GM04503 (cell line): ENCODE measurements at regions not wholly inside any gene's neighbourhood (a gene's known extent, or its start where the extent isn't known, plus 50 kb on each side); places are given as distances from the start of the nearest gene placed in this dataset.

Source experiments
- DNase-seq: peaks from one replicate; pipeline ENCODE4 v3.0.0-alpha.2; 2012; ENCODE audit warnings: low read depth

DNA sequence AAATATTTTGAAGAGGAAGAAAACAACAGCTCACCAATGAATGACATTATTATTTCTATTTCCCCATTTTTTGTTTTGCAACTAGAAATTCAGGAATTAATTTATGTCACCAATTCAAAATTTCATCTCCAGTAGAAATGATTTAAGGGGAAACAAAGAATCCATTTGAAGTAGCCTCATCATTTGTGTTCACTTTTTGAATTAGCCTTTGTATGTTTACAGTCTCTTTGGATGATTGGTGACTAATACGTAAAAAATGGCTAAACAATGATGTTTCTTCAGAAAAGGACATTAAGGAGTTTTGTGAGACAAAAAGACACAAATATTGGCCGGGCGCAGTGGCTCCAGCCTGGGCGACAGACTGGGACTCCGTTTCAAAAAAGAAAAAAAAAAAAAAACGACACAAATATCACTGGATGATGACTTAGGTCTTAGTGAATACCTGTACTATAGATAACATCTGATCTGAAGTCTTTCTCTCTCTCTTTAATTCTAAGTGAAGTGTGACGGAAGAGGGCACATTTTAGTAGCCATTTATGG lies 313.2 kb downstream of the PIK3C3 start:
- DNase-seq = no peak

DNA sequence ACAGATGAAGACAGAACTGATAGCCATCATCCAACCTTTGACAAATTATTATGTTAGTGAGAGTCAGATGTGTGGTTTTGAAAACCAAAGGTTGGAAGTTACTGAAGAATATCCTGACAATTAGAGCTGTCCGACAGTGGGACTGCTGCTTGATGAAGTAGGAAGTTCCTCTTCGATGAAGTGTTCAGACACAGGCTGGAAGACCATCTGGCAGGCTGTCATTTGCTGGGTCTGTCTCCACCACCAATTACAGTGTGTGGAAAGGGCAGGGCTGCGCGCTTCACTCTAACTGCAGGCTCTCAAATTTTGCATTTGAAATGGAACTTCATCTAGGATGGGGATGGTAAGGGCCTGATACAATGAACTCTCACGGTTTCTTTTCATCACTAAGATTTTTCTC lies 313.8 kb downstream of the PIK3C3 start:
- DNase-seq = no peak

GRCh38 chr18:42271647-42272414 lies 316.8 kb downstream of the PIK3C3 start:
- no peak for DNase-seq

DNA sequence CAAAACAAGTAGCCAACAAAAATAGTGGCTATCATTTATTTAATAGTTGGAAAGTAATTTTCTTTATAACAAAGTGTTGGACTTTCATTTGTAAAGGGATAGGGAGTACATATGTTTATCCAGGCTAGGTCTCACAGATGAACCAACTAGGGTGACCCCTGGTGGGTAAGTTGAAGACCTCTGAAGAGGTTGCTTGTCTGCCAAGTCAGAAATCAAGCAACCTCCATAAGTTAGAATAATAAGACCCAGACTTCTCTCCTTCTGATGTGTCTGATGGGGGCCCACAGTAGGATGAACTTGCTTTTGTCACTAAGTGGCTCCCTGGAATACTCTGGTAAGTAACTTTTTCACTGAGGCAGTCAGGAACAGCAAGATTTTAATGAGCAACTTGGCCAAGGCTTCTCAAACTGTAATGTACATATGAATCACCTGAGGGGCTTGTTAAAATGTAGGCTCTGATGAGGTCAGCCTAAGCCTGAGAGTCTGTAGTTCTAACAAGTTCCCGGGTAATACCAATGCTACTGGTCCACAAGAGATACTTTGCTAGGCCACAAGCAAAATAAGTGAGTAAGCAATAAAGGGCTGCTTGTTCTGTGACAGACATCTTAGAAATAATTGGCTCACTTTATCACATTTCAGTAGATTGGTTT lies 319.6 kb downstream of the PIK3C3 start:
- DNase-seq = no peak

DNA sequence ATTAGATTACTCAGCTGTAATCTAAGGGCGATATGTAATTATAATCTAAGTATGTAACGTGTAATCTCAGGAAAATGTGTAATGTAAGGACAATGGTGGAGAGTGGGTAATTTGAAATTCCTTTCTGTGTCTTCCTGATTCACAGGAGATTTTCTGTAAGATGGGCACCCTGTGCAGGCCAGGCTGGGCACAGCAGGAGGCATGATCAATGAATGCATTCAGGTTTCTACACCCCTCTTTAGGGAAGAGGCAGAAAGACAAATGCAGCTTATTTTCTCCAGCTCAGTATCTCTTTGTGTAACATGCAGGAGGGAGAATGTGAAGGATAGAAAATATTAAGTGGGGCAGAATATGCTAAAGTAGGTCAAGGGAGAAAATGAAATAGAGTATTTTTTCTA lies 320.1 kb downstream of the PIK3C3 start:
- no peak for DNase-seq

- no peak for DNase-seq
These were observed 321.1 kb downstream of the PIK3C3 start for GRCh38 chr18:42275949-42276730.

GRCh38 chr18:42281124-42281523 lies 326.1 kb downstream of the PIK3C3 start:
- DNase-seq = no peak

GRCh38 chr18:42281851-42282250 lies 326.8 kb downstream of the PIK3C3 start:
- no peak for DNase-seq

DNA sequence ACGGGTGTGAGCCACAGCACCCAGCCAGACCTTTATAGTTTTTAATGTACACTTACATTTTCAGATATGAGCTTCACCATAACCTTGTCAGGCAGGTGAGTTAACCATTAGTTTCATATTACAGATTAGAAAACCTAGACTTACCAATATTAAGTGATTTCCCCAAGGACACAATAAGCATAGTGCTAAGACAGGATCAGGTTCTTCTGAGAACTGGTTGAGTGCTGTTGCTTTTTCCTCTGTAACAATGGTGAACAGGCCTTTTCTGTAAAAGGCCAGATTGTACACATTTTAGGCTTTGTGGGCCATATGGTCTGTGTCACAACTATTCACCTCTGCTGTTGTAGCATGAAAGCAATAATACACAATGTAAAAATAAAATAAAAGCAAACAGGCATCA lies 332.0 kb downstream of the PIK3C3 start:
- DNase-seq = no peak

DNA sequence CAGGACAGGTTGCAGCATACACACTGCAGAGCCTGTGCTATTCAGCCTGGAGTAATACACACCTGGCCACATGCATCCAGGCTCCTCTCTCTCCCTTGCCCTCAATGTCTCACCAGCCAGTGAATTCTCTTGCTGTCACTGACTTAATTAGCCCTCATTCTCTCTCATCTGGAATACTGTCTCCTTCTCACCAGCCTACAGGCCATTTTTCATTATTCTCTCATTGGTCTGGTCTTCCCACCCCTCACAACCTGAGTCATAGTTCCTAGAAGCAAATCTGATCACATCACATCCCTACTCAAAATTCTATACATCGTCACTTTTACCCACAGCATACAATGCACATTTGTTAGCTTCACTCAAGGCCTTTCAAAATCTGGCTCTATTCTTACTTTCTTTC lies 333.1 kb downstream of the PIK3C3 start:
- no peak for DNase-seq

GRCh38 chr18:42289526-42289925 lies 334.5 kb downstream of the PIK3C3 start:
- no peak for DNase-seq

- no peak for DNase-seq
These were observed 335.6 kb downstream of the PIK3C3 start for GRCh38 chr18:42290318-42291307.

GRCh38 chr18:42292654-42293053 lies 337.6 kb downstream of the PIK3C3 start:
- DNase-seq = no peak

GRCh38 chr18:42296192-42296591 lies 341.2 kb downstream of the PIK3C3 start:
- DNase-seq = no peak

DNA sequence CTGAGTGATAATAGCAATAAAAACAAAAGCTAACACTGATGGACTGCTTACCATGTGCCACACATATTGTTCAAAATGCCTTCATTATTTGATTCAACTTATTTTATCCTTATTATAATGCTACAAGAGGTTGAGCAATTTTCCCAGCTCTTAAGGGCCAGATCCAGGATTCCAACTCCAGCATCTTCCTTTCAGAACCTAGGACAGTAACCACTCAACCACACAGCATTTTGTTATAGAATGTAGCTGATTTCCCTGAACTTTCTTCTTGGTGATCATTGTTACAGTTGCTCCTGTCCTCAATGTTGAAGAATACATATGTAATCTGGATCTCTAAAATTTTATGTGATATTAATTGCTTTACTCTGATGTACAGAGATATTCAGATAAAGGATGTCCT lies 341.7 kb downstream of the PIK3C3 start:
- no peak for DNase-seq

DNA sequence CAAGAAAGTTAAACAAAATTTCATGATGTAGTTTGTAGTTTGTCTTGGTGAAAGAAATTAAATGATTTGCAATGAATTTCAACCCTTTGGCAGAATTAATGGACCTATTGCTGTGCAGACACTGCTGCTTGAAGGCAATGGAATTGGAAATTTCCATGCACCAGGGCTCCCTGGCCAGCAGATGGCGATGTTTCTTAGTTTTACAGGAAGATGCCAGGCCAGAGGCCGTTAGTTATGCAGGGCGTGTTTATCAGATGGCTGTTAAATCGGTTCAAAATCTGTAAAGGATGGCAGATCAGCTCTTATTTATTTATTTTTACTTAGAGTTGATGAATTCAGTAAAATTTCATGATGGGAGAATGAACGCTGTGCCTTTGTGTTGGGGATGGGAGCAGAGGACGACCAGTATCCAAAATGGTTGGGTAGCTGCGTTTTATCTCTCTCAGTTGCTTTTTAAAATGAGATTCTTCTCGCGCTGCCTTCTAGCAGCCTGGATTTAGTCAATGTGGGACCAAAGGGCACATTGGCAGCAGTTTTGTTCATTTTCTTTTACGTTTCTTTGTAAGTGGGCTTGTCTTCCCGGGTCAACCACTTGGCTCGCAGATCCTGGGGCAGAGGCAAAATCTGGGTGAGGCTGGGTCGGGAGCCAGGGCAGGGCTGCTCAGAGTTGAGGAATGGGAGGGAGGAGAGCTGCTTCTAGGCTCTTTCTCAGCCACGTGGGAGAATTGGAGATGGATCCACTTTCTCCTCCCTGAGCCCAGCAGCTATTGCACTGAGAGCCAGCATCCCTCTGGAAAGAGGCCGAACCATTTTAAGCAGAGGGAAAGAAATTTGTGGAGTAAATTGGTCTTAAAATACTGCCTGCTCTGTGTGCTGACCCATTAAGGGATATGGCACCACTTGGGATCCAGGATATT lies 344.0 kb downstream of the PIK3C3 start:
- no peak for DNase-seq

DNA sequence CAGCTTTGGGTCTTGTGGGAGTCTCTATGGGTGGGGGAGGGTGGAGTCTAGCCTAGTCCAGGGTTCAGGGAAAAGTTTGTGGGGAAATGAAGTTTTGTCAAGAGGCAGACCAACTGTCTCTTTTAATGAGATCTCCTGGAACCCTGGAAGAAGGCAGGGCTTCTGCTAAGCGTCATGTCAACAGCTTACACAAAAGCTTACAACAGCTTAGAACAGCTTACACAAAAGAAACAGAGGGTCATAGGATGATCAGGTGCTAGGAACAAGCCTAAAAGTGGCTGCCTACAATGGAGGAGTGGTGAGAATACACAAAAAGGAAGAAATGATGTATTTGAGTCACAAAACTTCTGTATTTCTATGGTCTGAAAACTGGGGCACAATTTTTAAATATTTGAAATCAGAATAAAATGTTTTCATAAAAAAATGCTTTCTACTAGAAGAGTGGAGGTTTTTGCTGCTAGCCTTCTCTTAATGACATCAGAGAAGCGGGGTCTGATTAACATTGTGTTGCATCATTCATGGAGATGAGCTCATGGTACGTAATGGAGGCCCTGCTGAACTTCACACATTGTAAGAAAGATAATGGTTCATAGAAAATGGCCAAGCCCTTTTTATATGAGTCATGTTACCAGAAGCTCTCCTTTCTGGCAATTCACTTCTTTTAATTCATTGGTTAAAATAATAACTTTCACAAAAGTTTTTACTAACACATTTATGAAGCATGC lies 351.0 kb downstream of the PIK3C3 start:
- no peak for DNase-seq

GRCh38 chr18:42306594-42306980 lies 351.6 kb downstream of the PIK3C3 start:
- DNase-seq = no peak

GRCh38 chr18:42310956-42311355 lies 355.9 kb downstream of the PIK3C3 start:
- peak; percentile 30 for DNase-seq

- DNase-seq = no peak
These were observed 371.7 kb downstream of the PIK3C3 start for GRCh38 chr18:42326752-42327151.
